Middle frontal gyrus (tissue), 1 donor: ENCODE measurements at regions not wholly inside any gene's neighbourhood (a gene's known extent, or its start where the extent isn't known, plus 50 kb on each side); places are given as distances from the start of the nearest gene placed in this dataset.
"Not testable (repeated sequence)": the region's sequence is repeated elsewhere in the genome, so short reads cannot be mapped to it uniquely, and the experiment has no call there.

ENCODE experiments used
- DNase-seq: peaks from one replicate; pipeline ENCODE4 v3.0.0-alpha.2; 2015; ENCODE audit warnings: low spot score; ENCODE audit errors: extremely low spot score

DNA sequence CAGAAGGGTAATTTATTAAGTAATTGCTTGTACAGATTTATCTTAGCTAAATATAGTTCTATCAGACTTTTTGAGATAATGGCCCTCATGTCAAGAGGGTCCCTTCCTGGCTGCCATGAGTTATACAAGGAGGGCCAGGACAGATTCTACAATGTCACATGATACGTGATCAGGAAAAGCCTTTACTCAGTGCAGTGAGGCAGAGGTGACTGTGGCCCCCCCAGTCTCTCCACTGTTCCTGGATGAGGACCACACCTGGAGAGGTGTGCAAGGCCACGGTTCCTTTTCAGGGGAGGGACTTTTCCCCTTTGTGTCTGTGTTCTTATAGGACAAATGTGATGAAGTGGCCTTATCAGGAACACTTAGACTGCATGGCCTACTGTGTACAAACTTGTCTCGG lies 54.3 kb upstream of the LRCH1 start:
- no peak for DNase-seq

DNA sequence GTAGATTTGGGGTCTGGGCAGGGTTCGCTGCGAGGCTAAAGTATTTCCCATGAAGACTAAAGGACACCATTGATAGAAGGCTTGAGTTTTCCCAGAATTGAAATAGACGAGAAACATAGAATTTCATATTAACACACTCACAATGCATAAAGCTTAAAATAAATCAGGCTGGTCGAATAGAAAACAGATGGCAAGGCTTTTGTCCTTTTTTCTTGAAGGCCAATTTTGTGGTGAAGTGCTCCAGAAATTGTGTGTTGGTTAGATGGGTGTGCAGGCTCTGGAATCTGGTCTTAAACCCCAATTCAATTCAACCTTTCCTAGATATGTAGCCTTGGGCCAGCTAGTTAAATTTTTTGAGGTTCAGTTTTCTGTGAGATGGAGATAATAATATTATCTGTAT lies 56.9 kb upstream of the LRCH1 start:
- no peak for DNase-seq

DNA sequence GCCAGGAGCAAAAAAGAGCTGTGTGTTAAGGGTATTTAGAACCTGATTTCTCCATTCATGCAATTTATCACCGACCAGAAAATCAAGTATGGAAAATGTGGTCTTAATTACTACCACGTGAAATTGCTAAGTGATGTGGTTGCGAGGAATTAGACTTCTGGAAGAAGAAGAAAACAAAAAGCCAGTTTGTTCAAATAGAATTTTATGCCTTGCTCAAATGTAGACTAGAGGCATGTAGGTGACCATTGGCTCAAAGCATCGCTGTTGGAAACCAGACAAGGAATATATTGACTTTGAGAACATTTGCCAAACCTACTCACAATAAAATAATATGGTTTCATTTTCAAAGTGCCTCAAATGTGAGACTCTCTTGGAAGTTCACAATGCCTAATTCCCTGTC lies 57.3 kb upstream of the LRCH1 start:
- no peak for DNase-seq

DNA sequence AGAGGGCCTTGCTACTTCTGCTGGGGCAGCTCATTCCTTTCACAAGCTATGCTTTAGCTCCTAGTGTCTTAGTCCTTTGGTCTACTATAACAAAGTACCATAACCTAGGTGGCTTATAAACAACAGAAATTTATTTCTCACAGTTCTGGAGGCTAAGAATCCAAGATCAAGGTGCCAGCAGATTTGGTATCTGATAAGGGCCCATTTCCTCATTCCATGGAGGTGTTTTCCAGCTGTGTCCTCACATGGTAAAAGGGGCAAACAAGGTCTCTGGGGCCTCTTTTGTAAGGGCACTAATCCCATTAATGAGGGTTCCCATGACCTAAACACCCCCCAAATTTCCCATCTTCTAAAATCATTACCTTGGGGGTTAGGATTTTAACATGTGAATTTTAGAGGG lies 57.9 kb upstream of the LRCH1 start:
- DNase-seq = no peak

DNA sequence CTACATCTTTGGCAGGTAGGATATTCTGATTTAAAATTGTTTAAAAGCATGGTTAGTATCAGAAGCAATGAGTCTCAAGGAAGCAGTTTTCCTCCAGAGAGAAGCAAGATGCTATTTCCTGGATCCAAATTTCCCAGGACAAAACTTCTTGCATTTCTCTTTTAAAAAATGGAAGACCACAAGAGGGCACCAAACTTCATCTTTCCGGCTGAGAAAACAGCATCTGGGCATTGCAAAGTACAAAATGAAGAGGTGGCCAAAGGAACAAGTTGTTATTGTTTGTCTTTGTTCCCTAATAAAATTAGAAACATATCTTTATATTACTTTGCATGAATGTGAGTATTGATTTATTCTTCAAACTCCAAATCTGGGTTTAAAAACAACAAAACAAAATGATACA lies 60.0 kb upstream of the LRCH1 start:
- DNase-seq = peak; percentile 56

DNA sequence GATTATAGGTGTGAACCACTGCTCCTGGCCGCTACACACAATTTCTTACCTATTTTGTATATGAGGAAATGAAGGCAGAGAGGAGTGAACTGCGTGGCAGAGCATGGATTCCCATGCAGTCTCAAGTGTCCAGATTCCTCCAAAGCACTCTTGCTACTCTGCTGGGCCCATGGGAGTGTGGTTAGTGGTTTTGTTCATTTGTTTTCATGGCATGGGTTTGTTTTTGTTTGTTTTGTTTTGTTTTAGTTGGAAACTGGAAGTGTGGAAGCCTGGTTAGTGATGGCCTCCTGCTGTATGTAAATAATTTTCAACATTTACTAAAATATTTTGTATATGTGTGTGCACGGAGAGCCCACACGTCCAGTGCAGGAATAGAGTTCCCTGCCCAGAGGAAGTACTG lies 61.3 kb upstream of the LRCH1 start:
- no peak for DNase-seq

DNA sequence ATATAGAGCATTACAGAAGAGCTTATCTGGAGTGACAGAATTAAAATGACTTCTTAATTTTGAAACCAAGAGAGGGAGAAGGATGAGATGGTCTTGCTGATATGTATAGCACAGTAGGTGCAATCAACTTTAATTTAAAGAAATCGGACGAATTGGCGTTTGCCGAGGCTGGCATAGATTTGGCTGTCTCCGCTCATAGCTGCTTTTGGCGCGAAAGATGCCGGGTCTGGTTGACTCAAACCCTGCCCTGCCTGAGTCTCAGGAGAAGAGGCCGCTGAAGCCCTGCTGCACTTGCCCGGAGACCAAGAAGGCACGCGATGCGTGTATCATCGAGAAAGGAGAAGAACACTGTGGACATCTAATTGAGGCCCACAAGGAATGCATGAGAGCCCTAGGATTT lies 62.3 kb upstream of the LRCH1 start:
- DNase-seq = not testable (repeated sequence)

DNA sequence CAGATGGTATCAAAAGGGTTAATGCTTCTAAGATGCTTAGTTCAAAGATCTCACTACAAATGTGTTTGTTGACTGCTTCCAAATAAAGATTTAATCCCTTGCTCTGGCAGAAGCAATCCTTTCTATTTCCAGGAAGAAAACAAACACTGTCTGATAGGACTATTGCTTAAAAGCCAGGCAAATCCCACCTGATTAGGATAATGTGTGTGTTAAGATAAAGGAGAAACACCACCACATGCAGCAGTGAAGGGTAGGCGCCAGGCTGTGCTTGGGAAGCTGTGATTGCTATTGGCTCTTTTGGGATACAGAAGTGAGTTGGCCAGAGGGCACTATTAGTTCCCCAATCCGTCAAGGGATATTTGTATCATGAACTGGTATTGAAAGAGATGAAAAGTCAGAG lies 62.8 kb upstream of the LRCH1 start:
- no peak for DNase-seq

DNA sequence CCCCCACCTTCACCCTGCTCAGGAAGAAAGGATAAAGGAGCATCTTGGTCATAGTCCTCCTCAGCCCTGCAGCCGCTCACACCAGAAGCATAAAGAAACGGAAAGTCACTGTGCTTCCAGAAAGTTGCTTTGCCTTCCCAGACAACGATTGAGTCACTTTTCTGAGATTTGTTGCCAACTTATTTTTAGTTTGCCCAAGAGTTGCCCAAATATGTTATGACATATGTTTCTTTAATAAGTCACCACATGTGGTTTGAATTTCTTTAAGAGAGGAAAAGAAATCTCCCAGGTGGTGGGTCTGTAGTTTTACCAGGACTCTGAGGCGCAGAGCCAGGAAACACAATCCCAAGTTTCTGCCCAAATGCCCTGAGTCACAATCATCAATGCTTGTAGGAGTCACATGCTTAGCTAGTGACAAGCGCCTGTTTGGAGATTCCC lies 63.4 kb upstream of the LRCH1 start:
- no peak for DNase-seq

DNA sequence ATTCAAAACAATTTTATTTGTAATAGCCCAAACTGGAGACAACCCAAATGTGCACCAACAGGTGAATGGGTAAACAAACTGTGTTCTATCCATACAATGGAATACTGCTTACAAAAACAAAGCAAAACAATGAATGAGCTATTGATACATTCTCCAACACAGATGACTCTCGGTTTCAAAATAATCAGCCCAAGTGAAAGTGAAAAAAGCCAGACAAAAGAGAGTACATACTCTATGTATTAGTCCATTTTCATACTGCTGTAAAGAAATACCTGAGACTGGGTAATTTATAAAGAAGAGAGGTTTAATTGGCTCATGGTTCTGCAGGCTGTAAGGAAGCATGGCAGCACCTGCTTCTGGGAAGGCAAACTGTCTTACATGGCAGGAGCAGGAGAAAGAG lies 65.2 kb upstream of the LRCH1 start:
- no peak for DNase-seq

DNA sequence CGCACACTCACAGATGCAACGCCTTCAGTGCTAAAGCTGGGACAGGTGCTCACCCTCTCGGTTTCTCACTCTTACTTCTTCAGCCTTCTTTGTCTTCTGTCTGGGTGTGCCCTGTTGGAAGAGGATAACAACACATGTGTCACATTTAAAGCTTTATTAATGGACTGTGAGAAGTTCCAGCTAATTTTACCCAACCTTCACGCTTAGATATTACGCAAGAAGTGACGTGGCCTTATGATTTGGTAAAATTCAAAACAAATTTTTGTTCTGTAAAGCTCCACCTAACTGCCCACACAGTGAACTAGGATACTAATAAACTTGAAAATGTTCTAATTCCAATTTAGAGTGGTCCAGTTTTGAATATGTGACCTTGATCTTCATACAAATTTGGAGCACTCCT lies 66.7 kb upstream of the LRCH1 start:
- no peak for DNase-seq

DNA sequence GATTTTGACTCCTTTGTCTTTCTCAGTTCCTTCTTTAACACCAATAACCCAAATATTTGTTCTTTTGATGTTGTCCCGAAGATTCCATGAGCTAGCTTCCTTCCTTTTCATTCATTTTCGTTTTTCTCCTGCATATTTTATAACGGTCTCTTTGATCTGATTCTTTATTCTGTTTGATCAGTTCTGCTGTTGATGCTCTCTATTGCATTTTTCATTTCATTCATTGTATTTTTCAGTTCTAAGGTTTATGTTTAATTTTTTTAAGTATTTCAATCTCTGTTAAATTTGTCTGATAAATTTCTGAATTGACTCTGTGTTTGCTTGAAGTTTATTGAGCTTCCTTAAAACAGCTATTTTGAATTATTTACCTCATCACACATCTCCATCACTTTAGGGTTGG lies 68.4 kb upstream of the LRCH1 start:
- DNase-seq = no peak

DNA sequence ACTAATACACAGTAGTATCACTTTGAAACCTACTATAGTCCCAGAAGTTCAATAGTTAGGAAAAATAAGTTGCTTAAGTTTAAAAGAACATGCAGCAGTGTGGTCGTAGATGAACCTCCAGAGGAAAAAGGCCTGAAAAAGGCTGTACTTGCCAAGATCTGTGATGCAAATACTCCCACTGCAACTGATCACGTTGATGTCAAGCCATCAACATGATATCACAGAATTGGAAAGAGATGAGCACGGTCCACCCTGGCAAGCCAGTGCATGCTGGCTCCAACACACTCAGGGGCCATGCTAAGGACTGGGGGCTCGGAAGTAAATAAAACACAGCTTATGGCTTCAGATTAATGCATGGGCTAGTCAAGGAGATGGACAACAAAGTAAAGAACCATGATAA lies 71.8 kb upstream of the LRCH1 start:
- no peak for DNase-seq

DNA sequence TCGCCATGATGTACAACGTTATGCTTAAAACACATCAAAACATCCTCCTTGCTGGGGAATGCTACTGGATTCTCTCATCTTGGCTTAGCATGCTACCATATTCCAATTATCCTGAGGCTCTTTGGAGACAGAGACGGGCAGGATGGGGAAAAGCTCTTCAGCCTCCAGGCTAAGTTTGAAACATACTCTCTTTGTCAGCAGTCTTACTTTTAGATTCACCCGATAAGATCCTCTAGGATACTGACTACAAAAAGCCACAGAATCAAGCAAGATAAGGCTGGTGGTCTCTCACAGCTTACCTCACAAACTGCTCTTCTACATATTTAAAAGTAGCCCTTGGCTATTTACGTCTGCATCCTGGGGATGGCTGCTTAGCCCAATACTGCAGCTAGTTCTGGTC lies 72.8 kb upstream of the LRCH1 start:
- no peak for DNase-seq

DNA sequence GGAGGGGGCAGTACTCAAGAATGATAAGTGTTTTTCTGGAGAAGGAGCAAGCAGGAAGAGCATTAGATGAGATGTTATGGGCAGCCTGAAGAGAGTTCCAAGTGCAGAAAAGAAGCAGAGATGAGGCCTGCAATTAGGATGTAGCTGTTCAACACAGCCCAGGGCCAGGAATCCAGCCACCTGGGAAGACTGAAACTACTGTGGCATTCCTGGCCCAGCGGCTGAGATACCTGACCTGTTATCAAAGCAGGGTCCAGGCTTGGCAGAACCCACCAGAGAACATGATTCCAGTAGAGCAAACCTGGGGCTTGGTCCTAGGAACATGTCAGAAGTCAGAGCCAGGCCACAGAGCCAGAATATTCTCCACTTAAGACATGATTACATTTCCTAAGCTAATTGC lies 73.3 kb upstream of the LRCH1 start:
- no peak for DNase-seq

DNA sequence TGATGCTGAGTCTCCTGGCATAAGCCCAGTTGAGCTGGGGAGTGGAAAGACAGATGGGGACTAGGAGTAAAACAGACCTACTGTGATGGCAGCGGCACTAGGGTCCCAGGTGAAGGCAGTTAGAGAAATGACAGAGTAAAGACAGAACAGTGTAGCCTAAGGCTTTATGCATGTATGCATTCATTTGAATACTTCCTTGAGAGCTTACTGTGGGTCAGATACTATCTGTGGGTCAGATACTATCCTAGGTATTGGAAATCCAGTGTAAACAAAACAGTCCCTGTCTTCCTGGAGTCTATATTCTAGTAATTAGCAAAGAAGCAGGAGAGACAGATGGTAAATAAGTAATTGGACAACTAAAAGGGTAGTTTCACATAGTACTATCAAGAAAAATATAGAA lies 73.7 kb upstream of the LRCH1 start:
- DNase-seq = no peak

DNA sequence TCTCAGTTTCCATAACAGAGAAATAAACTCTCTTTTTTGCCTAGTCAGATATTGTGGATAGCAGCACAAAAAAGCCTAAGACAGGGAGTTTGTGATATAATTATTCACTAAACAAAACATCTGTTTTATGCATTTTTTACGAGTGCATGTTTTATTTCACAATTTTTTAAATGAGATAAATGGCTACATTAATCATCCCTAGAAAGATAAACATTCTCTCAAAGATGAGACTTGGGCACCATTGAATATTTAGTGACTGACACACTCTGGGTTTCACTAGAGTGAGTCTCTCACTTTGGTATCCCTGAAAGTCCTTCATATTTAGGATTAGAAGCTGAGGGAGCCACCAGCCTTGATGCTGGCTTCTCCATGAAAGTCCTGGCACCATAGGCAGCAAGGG lies 74.3 kb upstream of the LRCH1 start:
- DNase-seq = no peak

DNA sequence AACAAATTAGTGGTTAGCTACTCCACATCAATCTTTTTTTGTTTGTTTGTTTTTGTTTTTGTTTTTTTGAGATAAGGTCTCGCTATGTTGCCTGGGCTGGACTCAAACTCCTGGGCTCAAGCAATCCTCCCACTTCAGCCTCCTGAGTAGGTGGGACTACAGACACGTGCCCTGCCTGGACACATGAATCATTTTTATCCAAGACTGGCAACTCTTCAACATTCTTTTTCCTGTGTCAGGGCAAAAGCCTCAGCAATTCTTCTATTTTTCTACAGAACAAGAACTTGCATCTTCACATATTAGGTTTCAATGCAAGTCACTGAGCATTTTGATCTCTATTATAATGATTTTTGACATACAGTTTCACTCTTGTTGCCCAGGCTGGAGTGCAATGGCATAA lies 76.8 kb upstream of the LRCH1 start:
- DNase-seq = no peak

DNA sequence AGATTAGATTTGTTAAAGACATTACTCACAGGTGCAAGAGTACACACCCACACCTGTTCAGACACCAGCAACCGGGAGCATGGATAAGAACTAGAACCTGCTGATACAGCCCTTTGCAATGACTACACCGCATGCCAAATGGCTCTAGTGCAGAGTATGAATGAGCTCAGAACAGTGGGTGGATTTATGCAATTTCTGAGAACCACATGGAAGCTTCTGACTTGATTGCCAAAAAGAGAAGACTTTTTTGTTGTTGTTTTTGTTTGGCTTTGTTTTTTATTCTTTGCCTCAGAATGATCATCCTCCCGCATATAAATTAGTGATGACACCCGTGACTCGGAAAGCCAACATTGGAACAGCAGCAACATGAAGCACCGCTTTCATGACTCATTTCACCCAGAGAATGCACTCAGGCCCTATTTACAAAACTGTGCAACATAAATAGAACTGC lies 77.4 kb upstream of the LRCH1 start:
- no peak for DNase-seq

DNA sequence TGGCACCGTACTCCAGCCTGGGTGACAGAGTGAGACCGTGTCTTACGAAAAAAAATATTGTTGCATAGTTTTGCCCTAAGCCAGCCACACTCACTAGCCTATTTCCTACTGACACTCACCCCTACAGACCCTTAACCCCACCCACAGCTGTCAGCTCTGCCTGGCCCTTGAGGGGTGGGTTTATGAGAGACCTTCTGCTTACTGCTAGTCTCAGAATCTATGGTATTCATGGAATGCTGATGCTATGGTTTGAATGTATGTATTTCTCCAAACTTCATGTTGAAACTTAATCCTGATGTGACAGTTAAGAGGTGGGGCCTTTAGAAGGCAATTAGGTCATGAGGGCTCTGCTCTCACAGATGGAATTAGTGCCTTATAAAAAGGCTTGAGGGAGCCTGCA lies 79.2 kb upstream of the LRCH1 start:
- DNase-seq = no peak

DNA sequence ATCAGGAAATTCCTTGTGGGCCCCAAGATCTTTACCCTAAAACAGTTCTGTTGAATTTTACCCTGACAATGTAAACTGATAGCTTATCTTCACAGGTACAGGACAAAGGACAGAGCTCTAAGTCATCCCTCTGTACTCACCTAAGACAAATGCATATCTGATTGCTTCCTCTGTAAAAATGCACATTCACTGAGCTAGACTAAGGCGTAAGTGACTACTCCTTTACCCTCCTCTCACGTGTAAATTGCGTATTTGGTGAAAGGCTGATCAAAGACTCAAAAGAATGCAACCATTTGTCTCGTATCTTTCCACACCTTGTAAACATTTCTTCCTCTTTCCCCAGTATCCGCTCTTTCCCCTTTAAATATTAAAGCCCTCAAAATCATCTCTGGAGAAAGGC lies 80.6 kb upstream of the LRCH1 start:
- DNase-seq = no peak

DNA sequence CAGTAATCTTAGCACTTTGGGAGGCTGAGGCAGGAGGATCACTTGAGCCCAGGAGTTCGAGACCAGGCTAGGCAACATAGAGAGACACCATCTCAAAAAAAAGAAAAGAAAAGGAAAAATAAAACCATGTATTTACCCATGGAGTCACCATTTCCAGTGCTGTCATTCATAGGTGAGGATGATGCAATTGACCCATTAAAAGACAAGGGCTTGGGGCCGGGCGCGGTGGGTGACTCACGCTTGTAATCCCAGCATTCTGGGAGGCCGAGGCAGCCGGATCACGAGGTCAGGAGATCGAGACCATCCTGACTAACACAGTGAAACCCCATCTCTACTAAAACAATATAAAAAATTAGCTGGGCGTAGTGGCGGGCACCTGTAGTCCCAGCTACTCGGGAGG lies 82.6 kb upstream of the RUBCNL start:
- DNase-seq = not testable (repeated sequence)

DNA sequence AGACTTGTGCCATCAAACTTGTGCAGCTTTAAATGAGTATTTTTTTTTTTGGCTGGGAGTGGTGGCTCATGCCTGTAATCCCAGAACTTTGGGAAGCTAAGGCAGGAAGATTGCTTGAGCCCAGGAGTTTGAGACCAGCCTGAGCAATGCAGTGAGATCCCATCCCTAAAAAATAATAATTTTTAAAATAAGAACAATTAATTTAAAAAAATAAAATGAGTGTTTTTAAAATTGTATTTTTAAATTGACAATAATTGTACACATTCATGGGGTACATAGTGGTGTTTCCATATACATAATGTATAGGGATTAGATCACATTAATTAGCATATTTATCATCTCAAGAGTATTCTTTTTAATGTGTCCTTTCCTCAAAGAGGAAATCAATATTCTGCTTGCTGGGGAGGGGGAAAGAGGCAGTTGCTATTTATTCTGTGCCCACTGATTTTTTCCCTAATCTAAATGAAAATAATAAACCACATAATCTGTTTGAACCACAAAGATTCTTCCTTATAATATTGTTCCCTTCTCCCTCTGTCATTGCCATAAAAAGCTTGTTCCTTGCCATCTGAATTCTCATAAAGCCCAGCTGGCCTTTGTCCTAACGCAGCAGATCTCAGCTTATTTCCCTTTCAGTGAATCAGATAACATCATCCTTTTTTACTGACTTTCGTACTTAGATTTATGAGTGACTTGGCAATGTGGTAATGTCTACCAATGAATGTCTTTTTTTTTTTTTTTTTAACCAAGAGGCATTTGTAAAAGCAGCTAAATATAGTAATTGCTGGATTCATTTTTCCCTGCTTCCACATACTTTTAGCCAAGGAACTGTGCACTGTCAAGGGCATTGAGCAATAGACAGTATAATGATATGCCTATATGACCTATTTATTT lies 81.8 kb upstream of the RUBCNL start:
- no peak for DNase-seq
